GM19324 (cell line): ENCODE measurements at regions not wholly inside any gene's neighbourhood (a gene's known extent, or its start where the extent isn't known, plus 50 kb on each side); places are given as distances from the start of the nearest gene placed in this dataset.

Experiments used
- ATAC-seq: cut with Tn5 transposase; IDR thresholded peaks from one replicate; pipeline ENCODE4 v1.9.1; 2021; ENCODE audit warnings: mild to moderate bottlenecking, moderate library complexity; ENCODE audit not compliant: unreplicated experiment, low FRiP score

DNA sequence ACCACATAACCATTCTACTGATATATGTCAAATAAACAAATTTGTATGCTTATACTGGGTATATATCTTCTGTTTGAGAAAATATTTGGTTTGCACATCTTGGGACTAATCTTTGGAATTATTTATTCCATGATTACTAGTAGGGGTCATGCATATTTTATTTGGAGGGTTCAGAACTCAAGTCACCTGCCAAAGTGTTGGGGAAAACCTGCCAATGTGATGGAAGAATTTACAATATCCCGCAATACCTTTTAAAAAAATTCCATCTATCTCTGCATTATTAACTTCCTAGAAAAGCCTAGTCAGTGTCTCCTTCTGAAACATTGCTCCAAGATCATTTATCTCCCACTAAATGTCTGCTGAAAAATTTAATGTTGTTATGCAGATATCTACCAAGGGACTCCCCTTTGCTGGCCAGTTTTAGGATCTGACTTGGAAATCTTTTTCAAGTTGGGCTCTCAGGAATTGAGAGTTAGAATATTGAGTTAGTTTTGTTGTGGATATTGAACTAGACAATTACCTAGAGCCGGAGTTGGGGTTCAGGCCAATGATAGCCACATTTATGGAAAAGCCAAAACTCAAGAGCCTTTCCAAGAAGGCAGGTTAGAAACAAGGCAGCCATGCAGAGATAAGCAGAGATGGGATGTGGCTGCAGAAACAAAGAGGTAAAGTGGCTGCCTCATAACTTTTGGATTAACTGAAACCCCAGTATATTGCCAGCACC, 425.2 kb downstream of the ADAMTS20 start:
- no peak for ATAC-seq

DNA sequence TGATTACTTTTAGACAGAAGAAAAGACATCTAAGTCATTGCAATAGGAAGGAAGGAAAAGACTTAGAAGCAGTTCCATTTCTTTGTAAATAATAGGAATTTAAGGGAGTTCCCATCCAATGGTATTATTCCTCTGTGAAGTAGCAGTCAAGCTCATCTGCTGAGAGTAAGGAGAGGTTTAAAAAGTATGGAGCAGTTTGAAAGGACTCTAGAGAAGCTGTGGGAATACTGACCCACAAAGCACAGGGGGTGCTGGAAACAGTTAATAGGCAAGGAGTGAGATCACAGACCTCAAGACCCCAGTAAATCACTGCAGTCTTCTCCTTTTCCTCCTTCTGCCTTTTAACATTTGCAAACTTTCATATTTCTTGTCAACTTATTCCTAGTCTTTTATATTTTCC, 428.5 kb downstream of the ADAMTS20 start:
- no peak for ATAC-seq

DNA sequence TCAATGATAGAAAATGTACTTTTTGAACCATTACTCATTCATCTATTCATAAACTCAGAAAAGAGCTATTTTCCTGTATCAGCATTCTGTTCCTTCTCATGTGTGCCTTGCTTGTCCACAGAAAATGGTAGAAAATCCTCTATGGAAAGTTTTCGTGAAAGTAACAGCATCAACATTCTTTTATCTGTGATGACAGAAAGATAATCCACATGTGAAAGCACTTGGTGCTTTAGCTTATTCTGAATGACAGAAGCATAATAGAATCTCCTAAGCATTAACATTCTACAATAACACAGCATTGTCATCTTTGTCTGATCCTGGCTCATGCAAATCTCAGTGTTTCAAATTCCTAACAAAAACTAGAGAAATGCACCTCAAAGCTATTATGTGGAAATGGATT, 431.9 kb downstream of the ADAMTS20 start:
- ATAC-seq: no peak

DNA sequence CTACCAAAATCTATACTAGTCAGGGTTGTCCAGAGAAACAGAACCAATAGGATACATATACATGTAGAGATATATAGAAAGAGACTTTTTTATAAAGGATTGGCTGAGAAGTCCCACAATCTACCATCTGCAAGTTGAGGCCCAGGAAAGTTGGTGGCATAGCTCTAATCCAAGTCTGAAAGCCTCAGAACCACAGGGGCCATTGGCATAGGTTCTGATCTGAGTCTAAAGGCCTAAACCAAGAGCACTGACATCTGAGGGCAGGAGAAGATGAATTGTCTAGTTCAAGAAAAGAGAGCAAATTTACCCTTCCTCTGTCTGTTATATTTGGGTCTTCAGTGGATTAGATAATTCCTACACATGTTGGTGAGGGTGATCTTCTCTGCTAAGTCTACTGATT, 433.1 kb downstream of the ADAMTS20 start:
- no peak for ATAC-seq

DNA sequence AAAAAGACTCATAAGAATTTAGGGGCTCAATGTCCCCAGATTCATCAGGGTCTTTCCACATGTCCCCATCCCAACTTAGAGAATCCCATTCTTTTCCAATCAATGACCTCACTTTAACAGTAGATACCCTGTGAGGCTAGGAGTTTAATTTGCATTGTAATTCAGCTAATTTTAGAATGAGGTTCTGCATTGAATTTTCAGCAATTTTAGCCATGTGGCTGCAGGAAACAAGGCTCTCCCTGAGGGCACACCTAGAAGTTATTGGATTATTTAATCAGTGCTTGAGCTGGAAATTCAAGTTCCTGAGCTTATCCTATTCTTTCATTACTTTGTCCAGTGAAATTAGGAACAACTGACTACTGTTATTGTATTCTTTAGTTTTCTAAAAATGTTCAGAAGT, 433.8 kb downstream of the ADAMTS20 start:
- no peak for ATAC-seq

DNA sequence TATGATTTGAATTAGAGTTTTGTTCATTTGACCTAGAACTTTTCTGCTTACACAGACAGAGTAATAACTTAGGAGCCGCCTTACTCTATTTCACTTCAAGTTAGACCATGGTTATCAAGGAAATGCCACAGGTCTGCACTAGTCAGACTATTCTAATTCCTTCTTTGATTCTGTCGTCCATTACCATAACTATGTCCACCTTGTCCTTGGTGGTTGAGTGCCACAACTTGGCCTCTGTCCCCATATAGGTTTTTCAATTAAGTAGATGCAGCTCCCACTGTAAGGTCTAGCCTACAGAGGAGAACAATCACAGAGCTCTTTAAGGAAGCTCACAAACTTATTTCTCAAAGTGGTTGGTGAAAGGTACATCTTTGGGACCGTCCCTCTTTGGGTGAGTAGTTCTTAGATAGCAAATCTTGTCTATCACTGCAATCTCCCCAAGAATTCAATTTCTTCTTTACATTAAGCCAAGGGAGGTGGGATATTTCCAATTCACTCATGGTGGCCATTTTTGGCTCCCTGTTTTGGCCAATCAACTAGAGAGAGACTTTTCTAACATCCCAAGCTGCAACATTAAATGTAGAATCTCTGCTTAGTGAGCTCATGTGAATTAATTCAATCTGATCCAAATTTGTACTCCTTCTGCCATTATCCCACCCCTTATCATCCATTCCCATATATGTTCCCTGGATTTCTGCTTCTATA, 434.6 kb downstream of the ADAMTS20 start:
- ATAC-seq: no peak

DNA sequence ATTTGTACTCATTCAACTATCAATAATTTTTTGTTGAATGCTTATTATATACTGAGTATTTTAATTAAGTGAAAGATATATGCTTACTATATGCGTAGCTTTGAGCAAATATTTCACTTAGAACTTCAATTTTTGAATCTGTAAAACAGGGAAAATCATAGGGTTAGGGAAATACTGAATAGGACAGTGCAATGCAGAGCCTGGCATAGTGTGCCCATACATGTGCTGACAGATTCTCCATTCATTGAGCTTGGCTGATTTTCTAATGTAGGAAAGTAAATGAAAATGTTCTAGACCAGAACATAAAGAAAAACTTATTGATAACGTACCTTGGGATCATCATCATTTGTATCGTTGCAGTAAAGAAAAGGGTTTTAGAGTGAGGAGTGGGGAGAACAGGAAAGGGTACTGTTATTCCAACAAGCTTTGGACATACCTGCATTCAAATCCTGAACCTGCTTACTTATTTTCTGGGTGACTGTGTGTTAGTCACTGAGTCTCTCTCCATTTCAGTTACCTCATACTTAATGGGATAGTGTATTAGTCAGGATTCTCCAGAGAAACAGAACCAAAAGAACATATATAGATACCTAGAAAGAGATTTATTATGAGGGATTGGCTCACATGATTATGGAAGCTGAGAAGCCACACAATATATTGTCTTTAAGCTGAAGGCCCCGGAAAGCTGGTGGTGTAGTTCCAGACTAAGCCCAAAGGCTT, 436.4 kb downstream of the ADAMTS20 start:
- no peak for ATAC-seq

DNA sequence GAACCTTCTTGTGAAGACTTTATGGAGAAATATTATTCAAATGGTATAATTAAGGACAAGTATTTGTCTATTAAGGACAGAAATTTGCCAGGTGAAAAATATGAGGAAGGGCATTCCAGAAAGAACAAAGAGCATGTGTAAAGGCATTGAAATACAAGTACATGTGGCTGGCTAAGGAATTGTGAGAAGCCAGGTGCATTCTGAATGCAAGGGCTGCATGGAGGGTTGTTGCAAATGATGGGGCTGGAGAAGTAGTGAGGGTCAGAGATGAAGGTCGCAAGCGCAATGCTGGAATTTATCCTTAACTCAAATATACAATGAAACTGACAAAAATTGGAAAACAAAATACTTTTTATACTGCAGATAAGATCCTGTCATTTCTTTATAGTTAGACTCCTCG, 437.7 kb downstream of the ADAMTS20 start:
- ATAC-seq: no peak

DNA sequence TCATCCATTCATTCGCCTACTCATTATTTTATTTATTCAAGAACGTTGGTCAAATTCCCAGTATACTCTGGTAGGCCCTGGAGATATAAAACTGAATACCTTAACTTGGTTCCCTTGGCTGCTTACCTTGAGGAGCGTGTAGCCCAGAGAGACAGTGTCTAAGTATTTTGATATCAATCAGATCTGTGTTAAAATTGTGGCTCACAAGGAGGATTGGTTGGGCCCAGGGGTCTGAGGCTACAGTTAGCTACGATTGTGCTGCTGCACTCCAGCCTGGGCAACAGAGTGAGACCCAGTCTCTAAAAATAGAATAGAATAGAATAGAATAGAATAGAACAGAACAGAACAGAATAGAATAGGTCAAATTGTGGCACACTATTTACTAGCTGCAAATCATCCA, 438.4 kb downstream of the ADAMTS20 start:
- ATAC-seq: no peak

DNA sequence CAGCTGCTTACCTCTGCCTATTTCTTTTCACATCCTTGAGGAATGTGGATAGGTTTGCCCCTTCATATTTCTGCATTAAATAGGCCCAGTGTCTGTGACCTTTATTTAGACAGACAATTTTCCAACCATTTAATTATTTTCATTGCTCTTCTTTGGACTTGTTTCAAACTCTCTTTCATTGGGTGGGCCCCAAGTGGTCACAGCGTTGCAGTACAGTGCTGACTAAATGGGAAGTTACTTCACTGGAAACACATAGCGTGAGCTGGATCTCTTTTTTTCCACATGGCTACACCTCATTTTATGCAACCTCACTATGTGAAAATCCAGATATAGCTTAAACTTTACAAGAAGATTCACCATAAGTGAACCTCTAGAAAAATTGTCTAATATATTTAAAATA, 438.9 kb downstream of the ADAMTS20 start:
- no peak for ATAC-seq

DNA sequence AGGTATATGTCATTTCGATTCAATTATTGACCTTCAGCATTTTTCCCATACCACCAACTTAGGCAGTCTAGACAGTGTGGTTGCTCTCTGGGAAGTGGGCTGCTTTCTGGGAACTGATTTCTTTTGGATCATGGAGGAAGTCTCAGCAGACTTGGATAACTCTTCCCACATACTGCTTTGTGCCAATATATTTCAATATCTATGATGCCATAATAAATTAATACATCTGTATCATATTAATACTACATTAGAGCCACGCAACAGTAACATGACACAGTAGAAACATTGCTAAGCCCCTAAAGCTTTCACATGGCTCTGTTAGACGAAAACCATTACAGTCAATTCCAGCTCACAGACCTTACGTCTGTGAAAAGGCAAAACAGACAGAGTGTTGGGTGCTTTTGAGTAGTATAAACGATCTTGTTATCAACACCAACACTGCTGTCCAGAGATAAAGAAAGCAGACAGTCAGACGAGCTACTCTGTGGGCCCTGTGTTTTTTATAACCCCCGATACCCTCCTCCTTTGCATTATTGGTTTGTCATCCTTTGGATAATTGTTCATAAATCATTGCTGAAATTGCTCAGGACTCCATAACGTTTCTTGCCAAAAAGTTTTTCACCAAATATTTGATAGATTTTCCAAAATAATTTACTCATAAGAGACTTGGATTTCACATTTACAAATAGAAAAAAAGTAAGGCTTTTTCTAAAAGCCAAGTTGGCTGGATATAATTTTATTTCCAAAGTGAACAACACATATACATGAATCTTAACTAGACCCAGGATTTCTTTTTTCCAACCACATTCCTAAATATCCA, 439.7 kb downstream of the ADAMTS20 start:
- no peak for ATAC-seq

DNA sequence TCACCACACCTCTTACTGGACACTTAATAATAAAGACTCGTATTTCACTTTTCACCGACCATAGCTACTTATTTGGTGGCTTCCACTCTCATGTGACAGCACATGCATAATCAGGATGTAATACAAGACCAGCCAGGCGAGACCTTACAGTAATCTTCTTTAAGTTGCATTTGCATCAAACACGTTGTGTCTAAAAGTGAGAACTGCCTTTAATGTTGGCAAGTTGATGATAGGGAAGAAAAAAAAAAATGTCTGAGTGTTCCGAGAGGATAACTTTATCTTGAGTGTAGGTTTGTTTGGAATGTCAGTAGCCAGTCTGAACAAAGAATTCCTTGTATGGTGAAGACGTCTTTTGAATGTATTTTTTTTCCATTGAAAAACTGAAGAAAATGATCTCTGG, 440.4 kb downstream of the ADAMTS20 start:
- ATAC-seq: no peak

DNA sequence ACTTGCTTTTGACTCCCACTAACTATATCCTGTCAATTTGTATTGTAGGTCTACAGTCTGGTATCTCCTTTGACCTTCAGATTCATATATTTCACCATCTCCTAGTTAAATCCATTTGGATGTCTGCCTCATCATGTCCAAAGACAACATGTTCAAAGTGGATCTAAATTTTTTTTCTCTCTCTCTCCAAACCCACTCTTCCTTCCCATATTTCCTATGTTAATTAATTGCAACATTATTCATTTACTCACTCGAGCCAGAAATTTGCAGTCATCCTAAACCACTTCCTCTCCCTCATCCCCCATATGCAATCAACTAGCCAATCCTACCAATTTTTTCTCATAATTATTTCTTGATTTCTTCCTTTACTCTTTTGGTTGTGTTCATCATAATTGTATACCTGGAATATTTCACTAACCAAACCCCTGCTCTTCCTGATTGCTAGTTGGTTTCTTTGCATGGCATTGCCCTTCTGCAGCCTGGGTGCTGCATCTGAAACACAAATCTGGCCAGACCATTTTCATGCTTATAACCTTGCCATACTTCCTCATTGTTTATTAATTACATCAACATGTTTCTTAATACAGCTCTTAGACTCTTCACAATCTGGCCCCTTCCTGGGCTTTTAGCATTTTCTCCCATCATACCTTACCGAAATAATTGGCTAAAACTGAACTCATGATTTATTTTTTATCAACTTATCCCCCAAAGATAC, 442.2 kb downstream of the ADAMTS20 start:
- ATAC-seq: no peak

DNA sequence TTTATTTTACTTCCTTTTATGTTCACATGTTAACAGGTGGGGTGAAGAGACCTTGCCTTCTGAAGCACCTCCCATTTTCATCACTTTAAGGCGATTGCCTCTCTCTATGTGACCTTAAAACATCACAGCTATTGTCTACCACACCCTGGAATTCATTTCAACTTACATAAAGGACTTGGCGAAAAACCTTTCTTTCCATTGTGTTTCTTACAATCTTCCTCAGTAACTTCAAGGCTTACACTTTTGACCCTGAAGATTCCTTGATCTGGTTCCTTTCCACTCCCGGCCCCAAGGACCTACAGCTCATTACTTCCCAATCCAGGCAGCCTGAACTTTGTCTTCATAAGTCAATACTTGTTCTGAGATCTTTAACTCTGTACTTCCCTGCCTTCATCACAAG, 443.3 kb downstream of the ADAMTS20 start:
- ATAC-seq: no peak

DNA sequence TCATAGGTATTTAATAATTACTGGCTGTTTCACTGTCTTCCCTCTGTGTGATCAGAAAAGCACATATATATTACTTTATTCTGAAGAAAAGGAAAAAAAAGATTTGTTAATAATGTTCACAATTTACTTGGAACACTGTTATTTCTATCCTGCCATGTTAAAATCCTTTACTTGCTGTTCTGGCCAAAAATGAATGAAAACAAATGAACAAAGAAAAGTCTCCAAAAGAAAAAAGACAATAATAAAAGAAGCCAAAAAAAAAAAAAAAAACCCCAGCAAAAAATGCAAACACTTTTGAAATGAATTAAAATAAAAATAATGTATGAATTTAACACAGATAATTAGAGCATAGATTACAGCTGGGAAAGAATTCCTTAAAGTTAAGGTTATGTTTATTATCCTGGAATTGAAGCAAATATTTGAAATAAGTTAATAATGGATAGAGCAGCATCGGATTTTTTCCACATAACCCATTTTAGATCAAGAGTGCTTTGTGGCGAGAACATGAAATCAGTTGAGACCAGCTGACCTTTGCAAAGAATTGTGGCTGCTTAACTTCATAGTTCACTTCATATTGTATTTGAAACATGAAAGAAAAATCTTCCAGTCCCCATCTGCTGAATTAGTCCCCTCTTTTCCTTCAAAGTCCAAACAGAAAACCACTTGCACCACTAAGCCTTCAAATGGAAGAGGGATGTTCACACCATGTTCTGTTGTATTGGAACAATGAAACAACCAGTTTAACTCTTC, 444.8 kb downstream of the ADAMTS20 start:
- no peak for ATAC-seq

DNA sequence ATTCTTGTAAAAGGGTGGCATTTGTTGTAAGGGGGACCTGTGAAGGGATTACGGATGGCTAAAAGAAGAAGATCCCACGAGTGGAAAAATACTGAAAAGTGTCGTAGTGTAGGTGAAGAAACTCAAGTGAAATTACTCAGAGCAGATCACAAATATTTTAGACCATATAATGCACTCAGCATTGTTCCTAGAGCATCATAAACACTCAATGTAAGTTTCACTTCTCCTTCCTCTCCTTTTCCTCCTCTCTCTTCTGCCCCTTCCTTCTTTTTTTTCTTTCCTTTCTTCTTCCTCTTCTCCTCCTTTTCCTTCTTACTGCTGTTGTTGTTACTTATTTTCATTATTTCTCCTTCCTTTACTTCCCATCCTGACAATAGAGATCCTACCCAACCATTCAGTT, 445.6 kb downstream of the ADAMTS20 start:
- no peak for ATAC-seq

DNA sequence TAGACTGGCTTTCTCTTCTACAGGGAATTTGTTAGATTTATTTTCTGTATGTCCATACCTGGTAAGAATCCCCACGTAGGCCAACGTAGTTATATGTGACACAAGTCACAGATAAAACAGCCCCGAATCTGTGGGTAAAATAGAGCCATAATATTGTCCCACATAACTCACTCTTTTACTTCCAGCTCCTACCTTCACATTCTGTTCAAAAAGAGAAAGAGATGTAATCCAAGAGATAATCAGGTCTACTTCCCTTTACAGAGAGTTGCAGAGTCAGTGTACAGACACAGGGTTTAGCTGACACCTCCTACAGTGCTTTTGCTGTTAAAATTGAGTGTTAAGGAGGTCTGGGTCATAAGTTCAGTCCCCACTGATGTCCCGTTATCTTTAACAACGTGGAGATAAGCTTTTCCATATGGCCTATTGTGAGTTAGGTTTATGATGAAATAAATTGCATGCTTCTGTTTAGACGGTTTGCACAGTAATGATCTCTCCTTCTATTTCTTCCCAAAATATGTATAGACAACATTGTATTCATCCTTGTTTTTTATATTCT, 446.5 kb downstream of the ADAMTS20 start:
- ATAC-seq: no peak

DNA sequence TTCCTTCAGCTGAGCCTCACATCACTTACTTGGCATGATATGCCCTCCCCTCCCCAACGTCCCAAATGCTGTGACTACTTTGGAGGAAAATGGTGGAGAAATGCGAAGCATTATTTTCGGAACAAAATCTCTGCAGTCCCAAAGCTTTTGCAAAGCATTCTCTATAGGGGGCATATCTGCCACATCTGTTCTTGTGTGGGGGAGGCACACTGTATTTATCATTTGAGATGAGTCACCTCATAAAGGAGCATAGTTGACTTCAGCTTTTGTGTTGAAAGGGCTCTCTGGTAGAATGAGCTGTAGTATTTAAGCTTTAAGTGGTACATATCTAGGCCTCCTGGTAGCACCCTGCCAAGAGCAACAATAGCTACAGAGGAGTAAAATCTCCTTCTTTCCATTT, 447.5 kb downstream of the ADAMTS20 start:
- ATAC-seq: no peak

DNA sequence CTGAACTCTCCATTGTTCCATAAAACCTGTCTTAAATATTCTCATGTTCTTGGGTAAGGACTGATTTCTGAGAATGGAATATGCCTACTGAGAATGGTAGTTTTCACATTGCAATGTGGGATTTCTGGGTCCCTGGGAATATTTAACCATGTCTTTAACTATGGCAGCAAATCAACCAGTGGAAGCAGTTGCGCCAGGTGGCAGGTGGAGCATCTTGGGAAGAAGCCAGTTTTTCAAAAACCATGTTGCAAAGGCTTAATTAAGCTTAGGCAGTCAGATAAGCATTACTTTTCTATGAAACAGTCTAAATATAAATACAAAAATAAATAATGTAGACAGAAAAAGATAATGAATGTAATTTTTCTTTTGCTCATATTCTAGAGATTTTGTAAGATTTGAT, 448.1 kb downstream of the ADAMTS20 start:
- ATAC-seq: no peak
